Hepatocyte (in vitro differentiated cells): ENCODE measurements at regions not wholly inside any gene's neighbourhood (a gene's known extent, or its start where the extent isn't known, plus 50 kb on each side); places are given as distances from the start of the nearest gene placed in this dataset.
A peak's percentile ranks its signal among the peaks of the same experiment; 100 is the strongest.

ENCODE experiments used
- DNase-seq: peaks from one replicate; pipeline ENCODE4 v3.0.0-alpha.2; 2016; ENCODE audit warnings: low spot score
- H2AFZ ChIP-seq: fragments of 200-600 bp; sonication (generic); 2 replicates; pipeline ENCODE4 v1.6.0; 2016; ENCODE audit warnings: antibody characterized with exemption, mild to moderate bottlenecking
- H3K27ac ChIP-seq: fragments of 200-600 bp; sonication (generic); 2 replicates; pipeline ENCODE4 v1.5.1; 2016; ENCODE audit warnings: mild to moderate bottlenecking
- H3K27me3 ChIP-seq: fragments of 200-600 bp; sonication (generic); 2 replicates; pipeline ENCODE4 v1.6.1; 2016
- H3K36me3 ChIP-seq: fragments of 200-600 bp; sonication (generic); replicated peaks from 2 replicates; pipeline ENCODE4 v1.5.1; 2016; ENCODE audit warnings: low read depth; ENCODE audit not compliant: insufficient read depth
- H3K4me1 ChIP-seq: fragments of 200-600 bp; sonication (generic); 2 replicates; pipeline ENCODE4 v1.5.1; 2016; ENCODE audit warnings: mild to moderate bottlenecking, moderate library complexity; ENCODE audit not compliant: insufficient read depth
- H3K4me2 ChIP-seq: fragments of 200-600 bp; sonication (generic); 2 replicates; pipeline ENCODE4 v1.6.0; 2016
- H3K4me3 ChIP-seq: fragments of 200-600 bp; sonication (generic); 2 replicates; pipeline ENCODE4 v1.5.1; 2016; ENCODE audit warnings: mild to moderate bottlenecking
- H3K79me2 ChIP-seq: fragments of 200-600 bp; sonication (generic); 2 replicates; pipeline ENCODE4 v1.6.0; 2017; ENCODE audit warnings: mild to moderate bottlenecking
- H3K9me2 ChIP-seq: fragments of 200-600 bp; sonication (generic); replicated peaks from 2 replicates; pipeline ENCODE4 v1.6.0; 2017; ENCODE audit warnings: mild to moderate bottlenecking; ENCODE audit not compliant: insufficient read depth
- H3K9me3 ChIP-seq: fragments of 200-600 bp; sonication (generic); 2 replicates; pipeline ENCODE4 v1.5.1; 2016; ENCODE audit warnings: low read depth, mild to moderate bottlenecking
- H4K20me1 ChIP-seq: fragments of 200-600 bp; sonication (generic); 2 replicates; pipeline ENCODE4 v1.6.0; 2016; ENCODE audit warnings: mild to moderate bottlenecking; ENCODE audit not compliant: insufficient read depth, poor library complexity, severe bottlenecking
- CTCF ChIP-seq: fragments of 200-600 bp; sonication (generic); IDR thresholded peaks from 2 replicates; pipeline ENCODE4 v1.5.1; 2016; ENCODE audit warnings: antibody characterized with exemption, mild to moderate bottlenecking; ENCODE audit not compliant: poor library complexity
- EZH2 ChIP-seq: fragments of 200-600 bp; sonication (generic); IDR thresholded peaks from 2 replicates; pipeline ENCODE4 v1.6.1; 2016; ENCODE audit warnings: antibody characterized with exemption, mild to moderate bottlenecking, borderline replicate concordance
- EZH2phosphoT487 ChIP-seq: fragments of 200-600 bp; sonication (generic); IDR thresholded peaks from one replicate; pipeline ENCODE4 v1.6.1; 2018; ENCODE audit warnings: antibody characterized with exemption, mild to moderate bottlenecking, low read depth, moderate library complexity; ENCODE audit not compliant: unreplicated experiment, severe bottlenecking
- WGBS: methylation state at CpG from one replicate; pipeline ENCODE4 v1.1.6; 2016; ENCODE audit warnings: low lambda C conversion rate; ENCODE audit errors: missing lambda C conversion rate; 5-methylcytosine and 5-hydroxymethylcytosine counted together

- Histone ChIP-seq H3K36me3 (no peaks in the 10 kb centered on the region), H3K4me3 (no peak overlapping the region), H3K4me2 (no peak overlapping the region), H3K9me3 (no peaks in the 10 kb centered on the region), H3K27me3 (no peaks in the 10 kb centered on the region), H2AFZ (no peak overlapping the region), H3K79me2 (no peaks in the 10 kb centered on the region), H3K4me1 (peaks cover 3% of the 10 kb centered on the region), H3K9me2 (no peaks in the 10 kb centered on the region), H3K27ac (no peak overlapping the region), H4K20me1 (no peaks in the 10 kb centered on the region)
- TF ChIP-seq EZH2phosphoT487 (no peak), CTCF (no peak), EZH2 (no peak)
- peak; percentile 60 for DNase-seq
- 74% methylated on average over 11 of the region's 11 CpGs for WGBS
Observed at GRCh38 chr11:35083431-35084238, 55.3 kb upstream of the CD44 start.

GRCh38 chr11:35084817-35085440 is 54.0 kb upstream of the CD44 start:
- Histone ChIP-seq H3K27me3 (no peaks in the 10 kb centered on the region), H3K27ac (no peak overlapping the region), H3K9me3 (no peaks in the 10 kb centered on the region), H3K9me2 (no peaks in the 10 kb centered on the region), H4K20me1 (no peaks in the 10 kb centered on the region), H3K36me3 (no peaks in the 10 kb centered on the region), H3K4me1 (peaks cover 3% of the 10 kb centered on the region), H3K79me2 (no peaks in the 10 kb centered on the region), H3K4me3 (no peak overlapping the region), H3K4me2 (no peak overlapping the region), H2AFZ (no peak overlapping the region)
- TF ChIP-seq EZH2phosphoT487 (no peak), EZH2 (no peak), CTCF (no peak)
- no peak for DNase-seq
- WGBS = 97% methylated on average over 3 of the region's 3 CpGs

GRCh38 chr11:35085531-35086165 is 53.3 kb upstream of the CD44 start:
- Histone ChIP-seq H3K4me2 (no peak overlapping the region), H3K27ac (no peak overlapping the region), H3K4me1 (peaks cover 3% of the 10 kb centered on the region), H3K4me3 (no peak overlapping the region), H3K36me3 (no peaks in the 10 kb centered on the region), H3K9me3 (no peaks in the 10 kb centered on the region), H2AFZ (no peak overlapping the region), H3K79me2 (no peaks in the 10 kb centered on the region), H3K9me2 (no peaks in the 10 kb centered on the region), H3K27me3 (no peaks in the 10 kb centered on the region), H4K20me1 (no peaks in the 10 kb centered on the region)
- TF ChIP-seq EZH2phosphoT487 (no peak), CTCF (no peak), EZH2 (no peak)
- DNase-seq = no peak
- WGBS = 95% methylated on average over 4 of the region's 4 CpGs
